ENCODE measurements at regions not wholly inside any gene's neighbourhood (a gene's known extent, or its start where the extent isn't known, plus 50 kb on each side); places are given as distances from the start of the nearest gene placed in this dataset.
"Not testable (repeated sequence)": the region's sequence is repeated elsewhere in the genome, so short reads cannot be mapped to it uniquely, and the experiment has no call there.

DNA sequence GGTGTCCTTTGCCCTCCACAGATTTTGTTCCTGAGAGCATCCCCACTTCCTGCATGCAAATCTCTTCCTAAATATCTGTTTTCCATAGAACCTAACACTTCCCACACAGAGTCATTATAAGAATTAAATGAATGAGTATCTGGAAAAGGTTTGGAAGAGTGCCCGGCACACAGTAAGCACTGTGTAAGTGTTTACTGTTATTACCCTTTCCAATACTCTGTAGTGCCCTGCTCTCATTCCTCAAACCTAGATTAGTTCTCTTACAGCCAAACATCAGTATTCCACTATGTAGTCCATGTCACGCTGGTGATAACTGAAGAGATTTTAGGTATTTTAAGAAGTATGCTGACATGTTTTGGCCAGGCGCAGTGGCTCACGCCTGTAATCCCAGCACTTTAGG is 57.3 kb upstream of the PHF21A start:
- H3K9me3 Mint-ChIP-seq (ENCODE audit: insufficient read depth), result no peaks in the 10 kb centered on the region
- H3K4me3 Mint-ChIP-seq, result no peak overlapping the region
- DNase-seq (no peak), ATAC-seq (no peak)
- no peak overlapping the region for H3K27ac Mint-ChIP-seq
- H3K27me3 Mint-ChIP-seq (ENCODE audit: low read depth), result peaks cover 25% of the 10 kb centered on the region
- no peaks in the 10 kb centered on the region for H3K36me3 Mint-ChIP-seq (ENCODE audit: low read depth)
- CTCF ChIA-PET, result no interaction called here
- H3K4me1 Mint-ChIP-seq (ENCODE audit: low read depth), result no peaks in the 10 kb centered on the region
- POLR2A ChIA-PET, result no interaction called here

DNA sequence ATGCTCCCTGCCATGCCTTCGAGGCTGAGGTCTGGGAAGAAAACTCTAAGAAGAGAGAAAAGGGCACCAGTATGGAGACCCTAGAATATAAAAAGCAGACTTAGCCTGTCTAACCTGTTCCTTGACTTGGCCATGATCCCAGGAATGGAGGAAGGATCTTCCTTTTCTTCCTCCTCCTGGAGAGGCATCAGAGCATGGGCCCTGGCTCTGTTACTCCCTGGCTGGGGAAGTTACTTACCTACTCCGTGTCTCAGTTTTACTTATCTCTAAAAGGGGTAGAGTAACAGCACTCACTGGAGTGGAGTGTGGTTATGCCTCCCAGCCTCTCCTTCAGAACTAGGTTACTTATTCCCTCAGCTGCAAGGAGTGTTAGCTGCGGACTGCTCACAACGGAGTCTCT is 55.2 kb upstream of the PHF21A start:
- H3K36me3 Mint-ChIP-seq (ENCODE audit: low read depth), result no peaks in the 10 kb centered on the region
- H3K27ac Mint-ChIP-seq, result no peak overlapping the region

DNA sequence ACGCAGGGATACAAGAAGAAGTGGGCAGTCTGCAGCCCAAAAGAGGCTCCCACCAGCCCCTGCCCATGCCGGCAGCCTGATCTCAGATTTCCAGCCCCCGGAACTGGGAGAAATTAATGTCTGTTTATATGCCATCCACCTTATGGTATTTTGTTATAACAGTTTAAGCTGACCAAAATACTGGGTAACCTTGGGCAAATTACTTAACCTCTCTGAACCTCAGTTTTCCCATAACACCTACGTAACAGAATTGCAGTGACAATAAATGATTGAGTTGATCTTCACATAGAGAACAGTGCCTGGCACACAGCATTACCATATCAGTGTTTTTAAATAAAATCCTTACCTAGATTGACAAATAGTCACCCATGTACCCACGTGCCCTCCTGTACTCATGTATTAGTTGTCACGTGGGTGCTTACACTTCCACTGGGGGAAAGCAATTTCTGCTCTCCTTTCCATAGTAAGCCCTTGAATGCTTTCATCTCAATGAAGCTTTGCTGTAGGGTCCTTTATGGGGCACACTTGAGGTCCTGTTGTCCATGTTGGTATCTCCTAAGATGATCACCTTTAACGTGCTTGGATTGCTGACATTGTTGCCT is 54.2 kb upstream of the PHF21A start:
- Mint-ChIP-seq H3K27ac (no peak overlapping the region), H3K36me3 (ENCODE audit: low read depth) (no peaks in the 10 kb centered on the region), H3K4me1 (ENCODE audit: low read depth) (no peaks in the 10 kb centered on the region), H3K27me3 (ENCODE audit: low read depth) (peaks cover 29% of the 10 kb centered on the region), H3K4me3 (no peak overlapping the region), H3K9me3 (ENCODE audit: insufficient read depth) (no peaks in the 10 kb centered on the region)
- ChIA-PET POLR2A (no interaction called here), CTCF (no interaction called here)
- no peak for DNase-seq
- no peak for ATAC-seq

More for the DNA sequence above, 55.2 kb upstream of the PHF21A start:
- POLR2A ChIA-PET, result no interaction called here
- DNase-seq (no peak), ATAC-seq (no peak)
- Mint-ChIP-seq H3K4me3 (no peak overlapping the region), H3K9me3 (ENCODE audit: insufficient read depth) (no peaks in the 10 kb centered on the region), H3K4me1 (ENCODE audit: low read depth) (no peaks in the 10 kb centered on the region), H3K27me3 (ENCODE audit: low read depth) (peaks cover 20% of the 10 kb centered on the region)
- CTCF ChIA-PET, result no interaction called here

DNA sequence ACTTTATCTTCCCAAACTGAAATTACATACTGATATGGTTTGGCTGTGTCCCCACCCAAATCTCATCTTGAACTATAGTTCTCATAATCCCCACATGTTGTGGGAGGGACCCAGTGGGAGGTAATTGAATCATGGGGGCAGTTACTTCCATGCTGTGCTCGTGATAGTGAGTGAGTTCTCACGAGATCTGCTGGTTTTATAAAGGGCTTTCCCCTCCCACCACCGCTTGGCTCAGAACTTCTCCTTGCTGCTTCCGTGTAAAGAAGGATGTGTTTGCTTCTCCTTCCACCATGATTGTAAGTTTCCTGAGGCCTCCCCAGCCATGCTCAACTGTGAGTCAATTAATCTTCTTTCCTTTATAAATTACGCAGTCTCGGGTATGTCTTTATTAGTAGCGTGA is 50.4 kb upstream of the PHF21A start:
- H3K27me3 Mint-ChIP-seq (ENCODE audit: low read depth), result peaks cover 28% of the 10 kb centered on the region
- H3K27ac Mint-ChIP-seq, result not testable (repeated sequence)

More for the DNA sequence above, 50.4 kb upstream of the PHF21A start:
- CTCF ChIA-PET; H3K4me1 Mint-ChIP-seq (ENCODE audit: low read depth); H3K4me3 Mint-ChIP-seq; DNase-seq; ATAC-seq; H3K36me3 Mint-ChIP-seq (ENCODE audit: low read depth); POLR2A ChIA-PET; H3K9me3 Mint-ChIP-seq (ENCODE audit: insufficient read depth): not testable (repeated sequence)
